Pancreas (tissue), 10 donors: ENCODE measurements at regions not wholly inside any gene's neighbourhood (a gene's known extent, or its start where the extent isn't known, plus 50 kb on each side); places are given as distances from the start of the nearest gene placed in this dataset.

Source experiments
- ATAC-seq, 4 donors: fragments of 200-7000 bp; cut with Tn5 transposase; one replicate each; pipeline versions ENCODE4 v1.8.0 to v1.9.1; 2020; ENCODE audit warnings: mild to moderate bottlenecking in 4 of 4, moderate library complexity in 4 of 4
- DNase-seq, 6 donors: peaks; one replicate each; pipeline ENCODE4 v3.0.0-alpha.2; 2020
- FAIRE-seq: peaks from 2 replicates; lab custom pipeline; 2012; peaks lifted over from hg19 to GRCh38; lab: Jason Lieb, UNC
- H3K27ac ChIP-seq, 4 donors: fragments of 200-600 bp; sonication (generic); 1 replicate in 3 of 4; 2 replicates in 1 of 4; pipeline versions ENCODE4 v1.5.0 to v1.8.0; 2020
- H3K27me3 ChIP-seq, 4 donors: fragments of 200-600 bp; one replicate each; pipeline ENCODE4 v1.8.0; 2021
- H3K36me3 ChIP-seq, 3 donors: fragments of 200-600 bp; sonication (generic) in 1 of 3; one replicate each; pipeline versions ENCODE4 v1.5.0 to v1.8.0; 2020 to 2021
- H3K4me1 ChIP-seq, 3 donors: fragments of 200-600 bp; one replicate each; pipeline ENCODE4 v1.8.0; 2021
- H3K4me3 ChIP-seq, 4 donors: fragments of 200-600 bp; sonication (generic) in 2 of 4; one replicate each; pipeline versions ENCODE4 v1.5.0 to v1.8.0; 2020 to 2021
- H3K9me3 ChIP-seq, 4 donors: fragments of 200-600 bp; one replicate each; pipeline ENCODE4 v1.8.0; 2021
- WGBS, 2 donors: extraction: QIAGEN DNeasy Blood & Tissue Kit; methylation state at CpG; one replicate each; pipeline ENCODE4 v1.1.7; 2013; 5-methylcytosine and 5-hydroxymethylcytosine counted together
- intact Hi-C, 3 donors: fragments of 100-400 bp; cut with DNase I; formaldehyde crosslinking; loops; one replicate each; pipeline versions ENCODE4 v1.11.1 to v1.14.2; 2022
- TF ChIP-seq, protein P1 (sequence below), 4 donors: fragments of 200-600 bp; sonication (generic) in 3 of 4; IDR thresholded peaks; one replicate each; pipeline versions ENCODE4 v1.5.0 to v1.8.0; 2021; ENCODE audit warnings: antibody characterized with exemption in 4 of 4
- donor health status: healthy with polysubstance abuse.
- donor health status: DM: no; HTN: no; CAD: no; lungs with moderate emphysema.
- donor health status: DM: no; HTN: no; CAD: no.
- donor health status: control.
- donor health status: control.
- donor health status: Bipolar disorder and iron deficiency.
- donor health status: DM: yes; HTN: yes; CAD: no.
- donor health status: DM: no; HTN: no; CAD: no.
- donor health status: DM: no; HTN: no; CAD: no.
- donor health status: DM: yes; HTN: yes; CAD: no.

DNA sequence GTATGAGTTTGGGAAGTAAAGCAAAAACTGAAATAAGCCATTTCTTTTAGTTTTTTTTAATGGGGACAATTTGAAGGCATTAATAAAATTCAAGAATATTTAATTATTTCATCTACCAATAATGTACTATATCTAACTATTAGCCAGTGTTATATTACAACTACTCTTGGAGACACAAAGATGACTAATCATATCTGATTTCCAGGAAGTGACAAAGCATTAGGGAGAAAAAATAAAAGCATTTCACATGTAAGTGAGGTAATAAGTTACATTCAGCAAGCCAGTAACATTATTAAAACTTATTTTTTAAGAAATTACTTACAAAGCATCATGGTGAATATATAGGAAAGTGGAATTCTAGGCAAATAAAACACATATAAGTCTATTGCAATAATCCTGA lies 781.3 kb upstream of the NRXN1 start:
- DNase-seq (no peak), FAIRE-seq (no peak), ATAC-seq (no peak)
- no peaks in the 10 kb centered on the region for H3K27me3 ChIP-seq
- H3K9me3 ChIP-seq: no peaks in the 10 kb centered on the region
- no peaks in the 10 kb centered on the region for H3K36me3 ChIP-seq
- TF ChIP-seq, protein P1, sequence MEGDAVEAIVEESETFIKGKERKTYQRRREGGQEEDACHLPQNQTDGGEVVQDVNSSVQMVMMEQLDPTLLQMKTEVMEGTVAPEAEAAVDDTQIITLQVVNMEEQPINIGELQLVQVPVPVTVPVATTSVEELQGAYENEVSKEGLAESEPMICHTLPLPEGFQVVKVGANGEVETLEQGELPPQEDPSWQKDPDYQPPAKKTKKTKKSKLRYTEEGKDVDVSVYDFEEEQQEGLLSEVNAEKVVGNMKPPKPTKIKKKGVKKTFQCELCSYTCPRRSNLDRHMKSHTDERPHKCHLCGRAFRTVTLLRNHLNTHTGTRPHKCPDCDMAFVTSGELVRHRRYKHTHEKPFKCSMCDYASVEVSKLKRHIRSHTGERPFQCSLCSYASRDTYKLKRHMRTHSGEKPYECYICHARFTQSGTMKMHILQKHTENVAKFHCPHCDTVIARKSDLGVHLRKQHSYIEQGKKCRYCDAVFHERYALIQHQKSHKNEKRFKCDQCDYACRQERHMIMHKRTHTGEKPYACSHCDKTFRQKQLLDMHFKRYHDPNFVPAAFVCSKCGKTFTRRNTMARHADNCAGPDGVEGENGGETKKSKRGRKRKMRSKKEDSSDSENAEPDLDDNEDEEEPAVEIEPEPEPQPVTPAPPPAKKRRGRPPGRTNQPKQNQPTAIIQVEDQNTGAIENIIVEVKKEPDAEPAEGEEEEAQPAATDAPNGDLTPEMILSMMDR (IDR thresholded peaks at IDR 0.05): no peak
- no peak overlapping the region for H3K4me3 ChIP-seq
- H3K4me1 ChIP-seq: no peaks in the 10 kb centered on the region
- intact Hi-C loops: no loop called here
- H3K27ac ChIP-seq: no peak overlapping the region

DNA sequence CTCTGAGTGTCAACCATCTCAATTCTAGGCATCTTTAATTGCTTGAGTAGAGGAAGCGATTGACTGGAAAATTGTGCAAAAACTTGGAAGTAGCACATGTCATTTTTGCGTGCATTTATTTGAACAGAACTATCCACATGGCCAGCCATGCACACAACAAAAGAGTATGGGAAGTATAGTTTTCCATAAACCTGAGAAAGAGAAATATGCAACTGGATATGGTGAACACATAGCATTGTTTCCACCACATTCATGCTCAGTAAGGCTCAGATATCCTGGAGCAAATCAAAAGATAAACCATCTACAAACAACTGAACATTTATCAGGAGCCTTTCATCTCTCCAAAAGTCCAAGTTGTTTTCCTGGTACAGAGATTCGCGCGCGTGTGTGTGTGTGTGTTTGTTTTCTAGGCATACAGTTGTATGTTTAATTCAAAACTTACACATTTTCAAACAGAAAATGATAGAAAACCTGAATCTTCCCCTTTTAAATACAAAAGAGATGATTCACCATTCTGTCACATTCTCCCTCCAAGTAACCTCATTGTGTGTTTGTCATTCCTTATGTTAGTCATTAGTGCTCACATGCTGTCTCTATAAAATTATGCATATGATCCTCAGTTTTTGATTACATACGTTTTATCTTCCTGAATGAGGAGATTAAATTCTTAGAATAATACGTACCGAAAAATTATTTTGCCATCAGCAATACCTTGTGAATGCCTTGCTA lies 780.4 kb upstream of the NRXN1 start:
- FAIRE-seq (no peak), DNase-seq (no peak), ATAC-seq (no peak)
- Histone ChIP-seq H3K27ac (no peak overlapping the region), H3K9me3 (no peaks in the 10 kb centered on the region), H3K4me1 (no peaks in the 10 kb centered on the region), H3K27me3 (no peaks in the 10 kb centered on the region), H3K4me3 (no peak overlapping the region), H3K36me3 (no peaks in the 10 kb centered on the region)
- TF ChIP-seq, protein P1 (IDR thresholded peaks at IDR 0.05): no peak
- WGBS, 2 donors: 60 to 72% methylated on average over 9 of the region's 9 CpGs
- intact Hi-C loops: no loop called here

DNA sequence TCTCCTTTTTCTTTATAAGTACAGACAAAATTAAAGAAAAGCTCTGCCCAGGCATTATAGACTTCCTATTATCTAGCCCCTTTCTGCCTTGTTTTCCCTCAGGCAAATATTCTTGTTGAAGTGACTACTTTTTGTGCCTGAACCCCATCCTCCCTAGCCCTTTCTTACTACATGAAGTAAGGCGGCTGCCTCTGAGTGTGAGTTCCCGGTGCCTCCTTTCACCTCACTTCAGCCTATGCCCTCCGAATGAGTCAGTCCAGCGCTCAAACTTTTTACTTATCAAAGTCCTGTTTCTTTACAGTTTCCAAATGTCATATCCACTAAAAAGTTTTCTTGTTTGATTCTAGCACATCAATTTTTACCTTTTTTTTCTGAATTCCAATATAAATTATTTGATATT lies 778.3 kb upstream of the NRXN1 start:
- 88 to 93% methylated on average over 4 of the region's 4 CpGs for WGBS, 2 donors
- no peak overlapping the region for H3K27ac ChIP-seq
- H3K36me3 ChIP-seq: no peaks in the 10 kb centered on the region
- H3K4me1 ChIP-seq: no peaks in the 10 kb centered on the region
- no peaks in the 10 kb centered on the region for H3K27me3 ChIP-seq
- intact Hi-C loops: no loop called here
- ATAC-seq (no peak), DNase-seq (no peak), FAIRE-seq (no peak)
- TF ChIP-seq, protein P1 (IDR thresholded peaks at IDR 0.05): no peak
- H3K9me3 ChIP-seq: no peaks in the 10 kb centered on the region
- no peak overlapping the region for H3K4me3 ChIP-seq

DNA sequence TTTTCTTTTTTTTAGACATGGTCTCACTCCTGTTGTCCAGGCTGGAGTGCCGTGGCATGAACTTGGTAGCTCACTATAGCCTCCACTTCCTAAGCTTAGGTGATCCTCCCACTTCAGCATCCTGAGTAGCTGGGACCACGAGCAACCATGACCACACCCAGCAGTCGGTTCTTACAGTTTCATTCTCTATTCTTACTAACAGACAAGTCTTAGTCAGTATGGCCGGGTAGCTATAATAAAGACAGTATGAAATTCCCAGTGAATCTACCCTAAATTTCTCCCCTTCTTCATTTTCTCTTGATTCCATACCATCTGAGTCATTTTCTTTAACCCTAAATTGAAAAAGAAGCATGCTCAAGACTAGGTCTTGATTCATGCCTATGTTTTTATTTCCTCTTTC lies 775.3 kb upstream of the NRXN1 start:
- no peak for DNase-seq
- ATAC-seq: no peak
- H3K27me3 ChIP-seq: no peaks in the 10 kb centered on the region
- intact Hi-C loops: no loop called here
- 71 to 82% methylated on average over 4 of the region's 4 CpGs for WGBS, 2 donors
- TF ChIP-seq, protein P1 (IDR thresholded peaks at IDR 0.05): no peak
- no peaks in the 10 kb centered on the region for H3K9me3 ChIP-seq
- H3K36me3 ChIP-seq: no peaks in the 10 kb centered on the region
- no peak for FAIRE-seq
- H3K4me1 ChIP-seq: no peaks in the 10 kb centered on the region
- H3K27ac ChIP-seq: no peak overlapping the region
- no peak overlapping the region for H3K4me3 ChIP-seq

DNA sequence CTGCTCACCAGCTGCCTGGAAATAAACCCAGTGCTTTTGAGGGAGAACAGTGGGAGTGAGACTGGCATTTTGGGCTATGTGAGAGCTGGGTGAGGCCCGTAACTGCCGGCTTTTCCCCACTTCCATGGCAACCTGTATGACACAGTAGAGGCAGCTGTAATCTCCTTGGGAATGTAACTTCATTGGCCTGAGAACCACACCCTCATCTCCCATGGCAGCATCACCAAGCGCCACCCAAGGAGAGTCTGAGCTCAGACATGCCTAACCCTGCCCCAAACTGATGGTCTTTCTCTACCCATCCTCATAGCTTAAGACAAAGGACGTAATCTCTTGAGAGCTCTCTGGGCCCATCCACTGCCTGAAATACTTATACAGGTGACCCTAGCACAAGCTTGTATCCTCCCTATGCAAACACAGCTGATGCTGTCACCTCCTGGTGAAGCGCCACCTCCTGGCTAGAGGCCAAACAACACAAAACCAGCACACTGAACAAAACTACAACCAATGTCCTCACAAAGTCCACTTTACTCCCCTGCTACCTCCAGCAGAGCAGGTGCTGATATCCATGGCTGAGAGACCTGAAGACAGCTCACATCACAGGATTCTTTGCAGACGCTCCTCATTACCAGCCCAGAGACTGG lies 763.4 kb upstream of the NRXN1 start:
- TF ChIP-seq, protein P1 (IDR thresholded peaks at IDR 0.05): no peak
- H3K27ac ChIP-seq: no peak overlapping the region
- 72 to 73% methylated on average over 6 of the region's 6 CpGs for WGBS, 2 donors
- H3K4me3 ChIP-seq: no peak overlapping the region
- no peaks in the 10 kb centered on the region for H3K27me3 ChIP-seq
- no peaks in the 10 kb centered on the region for H3K9me3 ChIP-seq
- intact Hi-C loops: no loop called here
- FAIRE-seq: no peak
- ATAC-seq: no peak
- no peaks in the 10 kb centered on the region for H3K4me1 ChIP-seq
- no peak for DNase-seq
- no peaks in the 10 kb centered on the region for H3K36me3 ChIP-seq
